ENCODE measurements at regions not wholly inside any gene's neighbourhood (a gene's known extent, or its start where the extent isn't known, plus 50 kb on each side); places are given as distances from the start of the nearest gene placed in this dataset.

- DNase-seq = no peak
Observed at GRCh38 chr4:124803026-124803425, 90.5 kb upstream of the ANKRD50 start.

- no peak for DNase-seq
Observed at GRCh38 chr4:124797223-124797622, 84.7 kb upstream of the ANKRD50 start.

GRCh38 chr4:124790471-124790870 is 77.9 kb upstream of the ANKRD50 start:
- DNase-seq = no peak

- DNase-seq = no peak
Observed at GRCh38 chr4:124786634-124787033, 74.1 kb upstream of the ANKRD50 start.

- DNase-seq = no peak
Observed at GRCh38 chr4:124785645-124786044, 73.1 kb upstream of the ANKRD50 start.

DNA sequence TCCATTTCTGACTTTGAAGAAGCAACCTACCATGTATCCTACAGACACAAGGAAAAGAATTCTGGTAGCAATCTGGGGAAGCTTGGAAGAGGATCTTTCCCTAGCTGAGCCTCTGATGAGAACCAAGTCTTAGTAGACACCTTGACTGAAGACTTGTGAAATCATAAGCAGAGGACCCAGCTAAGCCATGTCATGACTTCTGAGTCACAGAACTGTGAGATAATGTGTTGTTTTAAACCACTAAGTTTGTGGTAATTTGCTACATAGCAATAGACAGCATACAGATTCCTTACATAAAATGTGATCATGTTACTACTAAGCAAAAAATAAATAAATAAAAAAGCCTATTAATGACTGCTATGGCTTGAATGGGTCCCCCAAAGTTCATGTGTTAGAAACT is 71.3 kb upstream of the ANKRD50 start:
- DNase-seq = no peak

GRCh38 chr4:124777007-124777406 is 64.5 kb upstream of the ANKRD50 start:
- DNase-seq = no peak

GRCh38 chr4:124768596-124769365 is 56.2 kb upstream of the ANKRD50 start:
- no peak for DNase-seq

- no peak for DNase-seq
Observed at GRCh38 chr4:124762956-124763355, 50.4 kb upstream of the ANKRD50 start.
